ENCODE measurements at regions not wholly inside any gene's neighbourhood (a gene's known extent, or its start where the extent isn't known, plus 50 kb on each side); places are given as distances from the start of the nearest gene placed in this dataset.

DNA sequence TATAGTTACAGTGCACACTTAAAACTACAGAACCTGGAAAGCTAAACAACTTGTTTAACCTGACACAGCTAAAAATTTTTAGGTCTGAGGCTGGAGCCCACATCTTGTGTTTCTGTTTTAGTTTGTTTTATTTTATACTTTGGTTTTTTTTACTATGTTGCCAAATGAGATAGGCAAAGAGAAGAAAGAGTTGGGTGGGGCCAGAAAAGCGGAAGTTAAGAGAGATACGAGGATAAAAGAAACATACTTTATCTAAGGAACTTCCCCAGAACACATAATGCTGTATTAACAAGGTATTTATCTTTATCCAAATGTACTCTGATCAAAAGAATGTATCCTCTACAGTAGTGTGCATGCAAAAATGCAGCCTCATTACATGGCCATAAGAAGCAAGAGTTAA, 1145.7 kb downstream of the EPHA3 start:
- Mint-ChIP-seq H3K27me3 (ENCODE audit: low read depth in 3 of 3) (no peaks in the 10 kb centered on the region), H3K4me1 (no peaks in the 10 kb centered on the region), H3K27ac (no peak overlapping the region), H3K36me3 (peaks cover 0 to 3% (median 0%) of the 10 kb centered on the region in 3 donors), H3K9me3 (peaks cover 0 to 34% (median 20%) of the 10 kb centered on the region in 6 donors), H3K4me3 (no peak overlapping the region)
- no peak for DNase-seq

DNA sequence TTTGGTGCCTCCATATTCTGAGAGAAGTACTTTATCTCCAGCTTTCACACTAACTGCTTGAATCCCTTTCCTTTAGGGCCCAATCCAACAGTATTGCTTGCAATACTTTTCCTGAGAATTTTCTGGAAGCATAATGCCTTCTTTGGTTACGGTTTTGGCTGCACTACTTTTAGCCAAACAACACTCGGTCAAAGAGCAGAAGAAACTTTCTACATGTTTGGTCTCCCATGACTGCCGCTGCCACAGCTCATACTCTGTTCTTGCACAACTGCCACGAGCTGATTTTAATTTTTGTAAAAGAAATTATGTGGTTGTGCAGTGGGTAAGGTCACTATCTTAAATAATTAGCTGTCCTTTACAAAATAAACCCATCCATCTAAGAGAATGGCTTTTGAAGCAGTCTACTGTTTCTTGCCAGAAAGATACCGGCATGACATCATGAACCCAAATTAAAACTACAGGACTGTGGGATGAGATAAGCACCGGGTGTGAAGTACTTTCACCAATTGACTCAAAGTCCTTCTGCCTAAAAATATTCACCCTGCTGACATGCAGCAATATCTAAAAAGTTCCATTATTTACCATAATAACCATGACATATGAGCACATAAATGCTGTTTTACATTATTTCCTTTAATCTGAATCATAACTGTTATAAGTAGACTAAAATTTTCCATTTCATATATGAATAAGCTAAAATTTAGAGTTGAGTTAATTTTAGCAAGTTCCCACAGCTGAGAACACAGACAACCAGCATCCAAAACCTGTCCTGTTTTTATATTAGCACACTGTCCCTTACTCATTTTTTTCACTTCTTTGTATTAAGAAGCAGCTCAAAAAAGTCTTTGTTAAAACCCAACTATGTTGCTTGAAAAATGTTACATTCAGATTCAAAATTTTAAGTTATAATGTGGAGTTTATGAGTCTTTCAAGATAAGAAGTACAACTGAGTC, 1154.3 kb downstream of the EPHA3 start:
- H3K4me3 Mint-ChIP-seq: no peak overlapping the region
- no peak overlapping the region for H3K27ac Mint-ChIP-seq
- peaks cover 8 to 65% (median 49%) of the 10 kb centered on the region in 6 donors for H3K9me3 Mint-ChIP-seq

More for the DNA sequence above, 1154.3 kb downstream of the EPHA3 start:
- Mint-ChIP-seq H3K36me3 (peaks cover 0 to 3% (median 0%) of the 10 kb centered on the region in 3 donors), H3K27me3 (ENCODE audit: low read depth in 3 of 3) (peaks cover 0 to 2% (median 0%) of the 10 kb centered on the region in 3 donors), H3K4me1 (no peaks in the 10 kb centered on the region)
- DNase-seq: no peak

All from immature natural killer cell (primary cell).